Ecto neural progenitor cell (in vitro differentiated cells): ENCODE measurements at regions not wholly inside any gene's neighbourhood (a gene's known extent, or its start where the extent isn't known, plus 50 kb on each side); places are given as distances from the start of the nearest gene placed in this dataset.

Experiments used
- DNase-seq: peaks from one replicate; pipeline ENCODE4 v3.0.0-alpha.2; 2018; ENCODE audit warnings: low spot score

DNA sequence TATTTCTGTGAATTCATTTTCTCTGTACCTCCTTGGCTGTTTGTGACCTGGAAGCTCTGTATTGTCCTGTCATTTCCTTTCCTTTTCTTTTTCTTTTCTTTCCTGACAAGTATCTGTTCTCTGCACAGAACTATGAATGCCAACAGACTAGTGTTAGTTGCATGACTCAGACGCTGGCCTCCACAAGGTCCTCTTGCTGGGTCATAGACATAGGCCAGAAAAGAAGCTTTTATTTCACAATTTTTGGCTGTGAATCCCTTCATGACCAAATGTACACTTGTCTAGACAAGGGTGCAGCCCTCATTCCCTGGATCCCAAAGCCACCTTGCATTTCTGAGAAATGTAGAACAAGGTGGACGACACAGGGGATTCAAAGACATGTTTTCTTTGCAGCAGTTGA, 104.1 kb upstream of the MTNR1B start:
- no peak for DNase-seq

DNA sequence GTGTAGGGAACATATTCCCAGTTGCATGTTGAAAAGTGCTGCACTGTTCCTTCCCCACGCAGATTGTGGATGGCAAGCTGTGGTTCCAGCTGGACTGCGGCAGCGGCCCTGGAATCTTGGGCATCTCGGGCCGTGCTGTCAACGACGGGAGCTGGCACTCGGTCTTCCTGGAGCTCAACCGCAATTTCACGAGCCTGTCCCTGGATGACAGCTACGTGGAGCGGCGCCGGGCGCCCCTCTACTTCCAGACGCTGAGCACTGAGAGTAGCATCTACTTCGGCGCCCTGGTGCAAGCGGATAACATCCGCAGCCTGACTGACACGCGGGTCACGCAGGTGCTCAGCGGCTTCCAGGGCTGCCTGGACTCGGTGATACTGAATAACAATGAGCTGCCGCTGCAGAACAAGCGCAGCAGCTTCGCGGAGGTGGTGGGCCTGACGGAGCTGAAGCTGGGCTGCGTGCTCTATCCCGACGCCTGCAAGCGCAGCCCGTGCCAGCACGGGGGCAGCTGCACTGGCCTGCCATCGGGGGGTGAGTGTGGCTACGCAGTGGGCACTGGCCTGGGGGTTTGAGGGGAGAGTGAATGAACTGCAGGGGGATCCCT, 102.7 kb upstream of the MTNR1B start:
- DNase-seq: no peak

DNA sequence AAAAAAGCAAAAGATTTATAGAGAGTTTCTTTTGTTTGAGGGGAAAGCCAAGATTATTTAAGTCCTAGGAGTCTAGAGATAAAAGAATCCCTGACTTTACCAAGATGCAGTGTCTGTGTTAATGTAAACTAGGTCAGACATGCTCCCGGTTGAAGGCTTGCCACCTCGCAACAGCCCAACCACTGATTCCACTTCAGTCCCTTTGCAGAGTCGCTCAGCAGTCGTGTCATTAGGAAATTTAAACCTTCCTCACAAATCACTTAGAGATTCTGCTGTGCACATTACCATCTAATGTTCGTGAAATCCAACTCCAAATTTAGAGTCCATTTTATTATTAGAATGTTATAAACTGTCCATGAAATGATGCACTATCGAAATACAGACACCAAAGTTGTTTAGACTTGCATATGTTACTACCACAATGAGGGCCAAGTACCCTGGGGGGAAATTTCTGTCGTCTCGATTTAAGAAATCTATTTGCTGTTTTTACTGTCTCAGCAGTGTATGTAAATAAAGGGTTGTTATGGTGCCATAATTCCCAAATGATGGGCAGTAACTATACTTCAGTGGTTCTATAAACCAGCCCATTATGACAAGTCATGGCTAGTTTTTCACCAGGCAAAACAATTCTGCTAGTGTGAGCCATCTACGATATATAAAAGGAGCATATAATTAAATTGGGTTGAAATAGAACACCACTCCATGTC, 101.4 kb upstream of the MTNR1B start:
- no peak for DNase-seq

DNA sequence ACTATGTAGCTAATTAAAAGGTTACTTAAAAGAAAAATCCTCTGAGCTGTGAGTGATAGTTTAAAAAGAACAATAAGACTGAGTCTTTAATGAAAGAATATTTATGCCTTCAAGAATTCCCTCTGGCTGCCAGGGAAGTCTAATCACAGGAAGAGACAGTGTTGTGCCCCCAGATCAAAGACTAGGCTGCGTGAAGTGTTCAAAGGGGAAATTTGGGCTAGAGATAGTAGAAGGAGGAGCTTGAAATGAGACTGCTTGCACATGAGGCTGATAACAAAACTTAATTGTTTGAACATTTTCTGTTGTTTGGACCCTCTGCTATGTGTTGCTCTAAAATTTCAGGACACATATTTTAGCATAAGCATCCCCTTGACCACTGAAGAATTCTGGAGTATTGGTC, 99.7 kb upstream of the MTNR1B start:
- no peak for DNase-seq

DNA sequence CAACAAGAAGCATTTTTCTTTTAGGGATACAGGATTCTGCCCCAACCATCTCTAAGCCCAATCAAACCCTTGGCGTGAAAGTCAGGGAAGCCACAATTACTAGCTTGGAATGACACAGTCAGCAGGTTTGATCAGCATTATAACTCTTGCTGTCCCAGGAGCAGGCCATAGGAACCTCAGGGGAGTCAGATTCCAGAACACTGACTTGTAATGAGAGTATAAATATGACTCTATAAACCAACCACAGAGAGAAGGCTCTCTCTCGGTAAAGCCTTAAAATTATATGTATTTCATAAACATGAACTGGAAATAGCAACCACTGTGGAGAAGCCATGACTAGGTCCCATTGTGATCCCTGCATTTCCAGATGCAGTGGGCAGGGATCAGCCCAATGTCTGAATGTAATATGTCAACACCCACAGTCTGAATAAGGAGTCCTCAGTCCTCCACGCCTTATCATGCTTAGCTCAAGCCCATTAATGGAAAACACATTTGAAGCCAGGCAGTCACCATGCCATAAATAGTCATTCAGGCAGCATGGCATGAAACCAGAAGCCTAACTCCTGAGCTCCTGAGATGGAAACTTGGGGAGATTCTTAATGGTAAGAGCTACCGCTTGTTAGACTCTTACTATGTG, 99.1 kb upstream of the MTNR1B start:
- no peak for DNase-seq

DNA sequence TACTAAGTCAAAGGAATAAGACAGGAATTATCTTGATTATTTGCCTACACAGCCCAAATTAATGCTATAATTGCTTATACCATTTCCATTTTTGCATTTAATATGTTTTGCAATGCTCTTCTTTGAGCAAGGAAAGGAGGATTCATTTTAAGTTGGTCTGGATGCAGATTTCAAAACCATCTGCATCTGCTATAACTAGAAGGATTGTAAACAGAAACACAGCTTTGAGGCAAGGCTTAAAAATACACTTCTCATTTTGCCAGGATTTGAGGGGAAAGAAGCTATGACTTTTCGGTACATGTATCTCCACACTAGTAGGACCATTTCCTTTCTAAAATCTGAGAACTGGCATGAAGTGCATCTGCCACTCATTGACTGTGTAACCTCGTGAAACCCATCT, 95.9 kb upstream of the MTNR1B start:
- no peak for DNase-seq

DNA sequence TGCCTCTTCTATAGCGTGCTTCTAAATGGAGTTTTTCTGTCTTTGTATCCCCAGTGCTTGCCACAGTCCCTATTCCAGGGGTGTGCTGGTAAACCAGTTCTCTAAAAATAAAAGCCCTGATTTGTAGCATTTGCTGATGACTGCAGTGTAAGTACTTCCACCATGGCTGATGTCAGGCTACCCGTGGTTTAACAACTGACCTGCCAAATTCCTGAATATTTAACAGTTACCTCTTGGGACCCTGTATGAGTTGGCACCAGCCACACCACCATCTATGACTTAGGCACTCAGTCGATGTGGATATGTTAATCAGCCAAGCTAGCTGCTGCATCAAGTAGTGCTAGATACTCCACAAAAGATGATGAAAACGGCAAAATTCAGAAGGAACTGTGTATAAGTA, 94.0 kb upstream of the MTNR1B start:
- DNase-seq: no peak

DNA sequence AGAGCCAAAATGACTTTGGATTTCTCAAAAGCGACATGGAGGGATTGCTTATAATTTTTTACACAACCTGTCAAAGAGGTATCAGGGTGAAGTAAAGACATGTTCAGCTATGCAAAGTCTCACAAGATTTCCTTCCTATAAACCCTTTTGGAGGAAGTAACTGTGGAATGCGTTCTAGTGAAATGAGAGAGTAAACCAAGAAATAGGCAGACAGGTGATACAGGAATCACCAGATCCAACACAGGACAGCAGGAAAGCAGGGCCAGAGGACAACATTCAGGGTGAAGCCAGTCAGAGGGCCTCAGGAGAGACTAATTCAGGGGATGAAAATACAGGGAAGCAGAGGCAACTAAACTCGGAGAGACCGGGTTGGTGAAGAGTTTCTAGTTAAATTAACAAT, 90.4 kb upstream of the MTNR1B start:
- no peak for DNase-seq

DNA sequence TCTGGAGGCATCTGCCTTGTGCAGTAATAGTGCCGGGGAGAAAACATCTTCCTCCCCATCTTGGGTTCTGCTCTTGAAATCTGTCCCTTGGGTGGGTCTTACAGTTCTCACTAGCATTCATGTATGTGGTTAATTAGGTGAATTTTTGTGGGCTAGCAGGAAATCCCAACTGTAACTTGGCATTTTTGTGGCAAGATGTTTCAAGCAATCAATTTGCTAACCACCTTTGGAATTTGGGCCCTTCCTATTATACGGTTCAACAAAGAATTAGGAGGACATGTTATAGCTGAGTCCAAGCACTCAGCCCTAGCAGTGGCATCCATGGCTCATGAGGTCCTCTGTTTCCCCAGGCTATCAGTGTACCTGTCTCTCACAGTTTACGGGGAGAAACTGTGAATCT, 89.1 kb upstream of the MTNR1B start:
- DNase-seq: no peak

DNA sequence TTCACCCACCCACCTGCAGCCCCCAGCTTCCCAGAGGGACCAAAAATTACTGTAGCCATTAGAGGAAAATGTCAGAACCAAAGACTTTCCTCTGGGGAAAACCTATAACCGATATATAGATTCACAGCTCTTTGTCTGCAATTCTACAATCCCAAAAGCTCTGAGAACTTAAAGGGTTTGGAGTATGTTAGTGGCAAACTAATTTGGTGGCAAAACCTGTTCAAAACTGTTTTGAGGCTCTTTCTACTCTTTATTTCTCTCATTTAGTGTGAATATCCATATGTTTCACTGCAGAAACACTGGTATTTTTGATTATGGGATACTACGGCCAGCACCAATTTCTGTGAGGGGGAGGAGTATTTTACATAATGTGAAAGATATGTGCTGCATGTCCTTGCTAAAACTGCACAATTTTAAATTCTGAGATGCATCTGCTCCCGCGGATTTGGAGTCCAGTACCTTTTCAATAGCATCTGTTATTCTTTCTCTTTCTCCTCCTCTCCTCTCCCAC, 87.5 kb upstream of the MTNR1B start:
- DNase-seq: no peak

DNA sequence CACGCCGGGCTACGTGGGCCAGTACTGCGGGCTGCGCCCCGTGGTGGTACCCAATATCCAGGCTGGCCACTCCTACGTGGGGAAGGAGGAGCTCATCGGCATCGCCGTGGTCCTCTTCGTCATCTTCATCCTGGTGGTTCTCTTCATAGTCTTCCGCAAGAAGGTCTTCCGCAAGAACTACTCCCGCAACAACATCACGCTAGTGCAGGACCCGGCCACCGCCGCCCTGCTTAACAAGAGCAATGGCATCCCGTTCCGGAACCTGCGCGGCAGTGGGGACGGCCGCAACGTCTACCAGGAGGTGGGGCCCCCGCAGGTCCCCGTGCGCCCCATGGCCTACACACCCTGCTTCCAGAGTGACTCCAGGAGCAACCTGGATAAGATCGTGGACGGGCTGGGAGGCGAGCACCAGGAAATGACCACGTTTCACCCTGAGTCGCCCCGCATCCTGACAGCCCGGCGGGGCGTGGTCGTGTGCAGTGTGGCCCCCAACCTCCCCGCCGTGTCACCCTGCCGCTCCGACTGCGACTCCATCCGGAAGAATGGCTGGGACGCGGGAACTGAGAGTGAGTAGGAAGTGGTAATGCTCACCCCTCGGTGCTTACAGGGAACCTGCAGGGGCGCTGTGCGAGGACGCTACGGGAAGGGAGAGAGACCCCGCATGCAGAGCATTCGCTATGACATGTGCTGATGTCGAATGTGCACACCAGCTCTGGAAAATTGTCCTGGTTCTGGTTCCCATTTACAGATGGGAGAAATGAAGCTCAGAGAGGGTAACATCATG, 86.4 kb upstream of the MTNR1B start:
- no peak for DNase-seq

DNA sequence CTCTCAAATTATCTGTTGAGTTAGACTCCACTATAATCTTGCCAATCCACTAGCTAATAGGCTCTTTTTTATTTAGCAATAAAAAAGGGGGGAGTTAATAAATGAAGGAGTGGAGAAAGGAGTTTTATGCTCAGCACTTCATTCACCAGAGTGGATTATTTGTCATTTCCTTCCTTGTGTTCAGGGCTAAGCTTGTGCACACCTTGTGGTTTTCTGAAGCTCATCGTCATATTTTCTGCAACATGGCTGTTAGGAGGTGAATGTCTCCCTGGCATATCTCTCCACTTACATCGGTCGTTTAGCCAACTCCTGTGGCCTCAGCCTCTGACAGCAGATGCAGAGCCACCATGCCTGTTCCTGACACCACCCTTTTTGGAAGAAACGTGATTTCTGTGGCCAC, 83.9 kb upstream of the MTNR1B start:
- no peak for DNase-seq

DNA sequence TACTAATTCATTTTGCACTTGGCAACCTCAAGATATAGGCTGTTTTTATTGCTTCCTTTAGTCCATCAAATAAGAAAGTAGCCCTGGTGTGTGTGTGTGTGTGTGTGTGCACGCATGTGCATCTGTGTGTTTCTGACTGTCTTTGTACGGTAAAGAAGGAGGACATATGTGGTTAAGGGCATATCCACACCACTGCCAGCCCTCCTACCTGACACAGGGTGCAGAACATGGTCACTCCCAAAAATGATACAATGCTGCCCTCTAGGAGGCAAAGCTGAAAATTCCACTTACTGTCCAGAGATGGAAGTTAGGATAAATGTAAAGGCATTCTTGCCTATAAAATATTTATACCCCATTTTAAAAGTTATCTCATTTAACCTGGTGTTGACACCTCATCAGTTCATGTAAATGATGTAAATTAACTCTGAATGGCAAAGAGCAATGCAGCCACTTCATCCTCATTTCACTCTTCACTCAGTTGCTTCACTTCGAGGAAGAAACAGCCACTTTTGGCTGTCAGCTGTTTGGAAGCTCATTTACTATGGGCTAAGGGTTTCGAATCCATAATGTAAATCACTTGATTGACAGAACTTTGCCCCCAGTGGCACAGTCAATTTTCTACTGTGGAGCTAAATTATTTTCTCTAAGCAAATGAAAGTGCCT, 83.1 kb upstream of the MTNR1B start:
- DNase-seq: peak; percentile 60

DNA sequence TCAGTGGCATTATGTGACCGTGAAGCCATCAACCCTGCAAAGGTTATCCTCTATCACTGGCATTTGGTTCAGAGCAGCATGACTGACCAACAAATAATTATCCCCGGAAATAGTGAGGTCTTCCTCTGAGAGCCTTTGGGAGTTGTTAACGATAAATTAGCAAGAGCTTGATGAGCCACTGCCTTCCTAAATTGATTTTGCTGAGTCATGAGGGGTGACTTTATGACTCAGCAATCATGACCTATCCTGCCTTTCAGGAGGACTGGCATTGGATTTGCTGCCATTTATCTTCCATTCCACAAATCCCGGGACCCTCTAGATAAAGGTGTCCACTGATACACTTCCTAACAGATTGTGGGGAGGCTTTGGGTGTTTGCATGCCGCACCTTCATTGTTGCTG, 80.8 kb upstream of the MTNR1B start:
- no peak for DNase-seq

DNA sequence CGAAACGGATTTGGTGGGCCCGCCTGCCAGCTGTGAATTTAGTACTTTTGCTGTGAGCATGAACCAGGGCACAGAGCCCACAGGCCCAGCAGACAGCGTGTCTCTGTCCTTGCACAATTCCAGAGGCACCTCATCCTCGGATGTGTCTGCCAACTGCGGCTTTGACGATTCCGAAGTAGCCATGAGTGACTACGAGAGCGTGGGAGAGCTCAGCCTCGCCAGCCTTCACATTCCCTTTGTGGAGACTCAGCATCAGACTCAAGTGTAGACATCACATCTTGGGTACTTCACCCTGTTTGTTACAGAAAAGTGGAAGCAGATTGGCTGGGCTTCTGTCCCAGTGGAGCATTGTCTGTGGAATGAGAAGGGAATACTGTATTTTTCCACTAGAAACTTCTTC, 78.6 kb upstream of the MTNR1B start:
- DNase-seq: no peak

DNA sequence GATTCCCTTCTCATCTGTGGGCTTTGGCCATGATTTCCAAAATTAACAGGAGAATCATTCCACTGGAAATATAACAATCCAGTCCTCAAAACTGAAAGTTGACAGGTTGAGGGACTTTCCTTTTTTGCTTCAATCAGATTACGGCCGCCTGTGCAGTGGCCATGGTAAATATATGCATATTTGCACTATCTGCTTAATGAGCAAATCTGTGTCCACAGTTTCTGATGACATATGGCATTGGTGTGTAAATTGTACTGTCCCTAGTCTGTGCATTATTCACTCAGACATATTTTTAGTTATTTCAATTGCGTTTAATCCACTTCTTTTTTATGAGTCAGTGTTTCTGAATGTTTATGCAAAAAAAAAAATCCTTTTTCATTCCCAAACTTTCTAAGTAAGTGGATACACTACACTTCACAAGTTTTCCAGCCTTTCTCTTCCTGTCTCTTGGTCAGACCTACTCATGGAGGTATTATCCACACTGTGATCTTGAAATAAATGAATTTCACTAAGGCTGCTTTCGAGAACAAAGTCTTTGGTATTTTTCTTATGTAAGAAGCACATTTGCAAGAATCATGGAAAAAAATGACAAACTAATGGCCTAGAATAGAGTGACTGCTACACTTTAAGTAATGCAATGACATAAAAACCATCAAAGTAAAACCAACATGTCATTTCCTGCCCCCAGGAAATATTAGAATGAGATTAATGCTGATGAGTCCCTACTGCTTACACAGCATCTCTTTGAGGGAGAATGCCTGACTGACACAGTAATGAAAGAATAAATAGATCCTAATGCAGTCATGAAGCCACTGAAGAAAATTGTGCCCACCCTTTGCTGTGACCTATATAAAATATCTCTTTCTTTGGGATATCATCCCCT, 76.4 kb upstream of the MTNR1B start:
- no peak for DNase-seq

DNA sequence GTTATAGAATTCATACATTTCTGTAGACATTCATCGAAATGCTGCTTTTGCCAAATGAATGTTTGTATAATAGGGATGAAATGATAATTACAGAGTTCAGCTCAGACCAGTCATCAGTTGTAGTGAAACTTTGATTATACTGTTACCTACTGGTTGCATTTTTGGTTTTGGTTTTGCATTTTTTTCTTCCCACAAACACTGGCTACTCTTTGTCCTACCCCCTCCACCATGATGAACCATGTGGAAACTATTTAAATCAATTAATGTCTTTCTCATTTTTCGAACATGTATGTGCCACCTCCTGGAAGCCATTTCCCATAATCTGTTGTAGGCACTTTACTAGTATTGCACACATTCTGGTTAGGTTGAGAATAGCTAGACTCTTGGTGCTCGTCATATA, 75.3 kb upstream of the MTNR1B start:
- DNase-seq: no peak

DNA sequence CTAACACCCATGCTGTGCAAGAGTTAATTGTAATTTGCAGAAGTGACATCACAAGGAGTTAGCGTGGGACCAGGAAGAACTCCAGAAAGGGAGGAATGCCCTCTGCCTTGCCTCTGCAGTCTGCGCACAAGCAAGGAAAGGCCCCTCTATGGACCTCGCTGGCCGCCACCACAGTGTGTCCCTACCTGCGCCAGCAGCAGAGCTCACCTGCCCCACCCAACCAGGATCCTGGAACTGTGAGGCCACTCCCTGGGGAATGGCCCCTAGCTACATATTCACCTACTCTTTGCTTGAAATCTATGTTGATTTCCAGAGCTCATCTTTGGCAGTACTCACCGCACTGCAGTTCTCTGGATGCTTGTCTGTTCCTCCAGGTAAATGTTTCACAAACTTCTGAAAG, 72.0 kb upstream of the MTNR1B start:
- DNase-seq: no peak

DNA sequence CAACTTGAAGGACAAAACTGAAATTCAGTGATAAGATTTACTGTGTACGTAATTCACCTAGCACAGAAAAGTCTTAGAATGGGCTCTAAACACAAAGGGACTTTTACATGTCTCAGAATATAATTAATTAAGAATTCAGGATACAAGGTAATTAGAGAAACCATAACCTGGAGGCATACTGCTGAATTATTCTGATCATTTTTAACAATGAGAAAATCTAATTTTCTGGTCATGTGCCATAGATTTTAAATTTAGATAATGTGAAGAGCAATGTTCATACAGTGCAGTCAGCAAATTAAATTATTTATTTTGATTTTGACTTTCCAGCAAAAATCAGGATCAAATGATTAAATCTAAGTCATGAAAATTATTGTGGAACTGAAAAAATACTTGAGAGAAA, 67.0 kb upstream of the MTNR1B start:
- no peak for DNase-seq

DNA sequence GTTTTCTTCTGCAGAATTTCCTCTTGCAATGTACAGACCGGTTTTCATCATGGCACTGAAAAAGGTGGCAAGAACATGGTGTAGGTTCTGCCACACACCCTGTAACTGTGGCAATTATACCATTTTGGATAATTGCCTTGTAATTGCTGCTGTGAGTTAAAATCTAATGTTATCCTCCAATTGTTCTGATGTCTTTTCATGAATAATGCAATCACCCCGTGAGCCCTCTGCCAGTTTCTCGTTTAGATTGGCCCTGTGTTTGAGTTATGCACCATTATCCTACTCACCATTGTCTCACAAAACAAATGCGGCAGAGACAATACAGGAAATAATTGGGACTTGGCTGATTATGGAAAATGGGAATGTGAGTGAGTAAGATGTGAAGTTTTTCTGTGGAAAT, 61.8 kb upstream of the MTNR1B start:
- DNase-seq: no peak

DNA sequence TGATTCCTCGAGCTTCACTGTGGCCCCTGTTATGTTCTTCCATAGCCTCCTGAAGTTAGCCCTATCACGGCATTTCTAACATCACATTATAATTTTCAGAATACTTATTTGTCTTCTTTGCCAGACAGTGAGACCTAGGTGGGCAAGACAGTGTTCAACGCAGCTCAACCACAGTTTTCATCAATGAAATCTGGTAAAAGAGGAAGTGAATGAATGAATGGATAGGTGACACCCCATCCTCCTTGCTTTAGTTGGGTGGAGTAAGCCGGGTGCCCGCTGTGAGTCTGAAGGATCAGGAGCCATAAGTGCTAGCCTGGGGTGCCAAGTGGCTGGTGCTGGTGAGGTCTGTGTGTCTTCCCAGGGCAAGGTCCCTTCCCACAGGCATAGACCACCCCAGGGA, 60.2 kb upstream of the MTNR1B start:
- DNase-seq: no peak
